SK-N-SH (cell line): ENCODE measurements at regions not wholly inside any gene's neighbourhood (a gene's known extent, or its start where the extent isn't known, plus 50 kb on each side); places are given as distances from the start of the nearest gene placed in this dataset.

ENCODE experiments used
- CTCF ChIA-PET: fragments of 300-600, 350-600 bp; formaldehyde crosslinking; extraction: SDS; loops from one replicate; lab custom pipeline; 2021; lab: Yijun Ruan, JAX
- POLR2A ChIA-PET: fragments of 350-600 bp; sonication (Branson Sonifier 250); formaldehyde crosslinking; extraction: SDS; loops from one replicate; lab custom pipeline; 2020; ENCODE audit warnings: antibody characterized with exemption, inconsistent platforms; lab: Yijun Ruan, JAX
- DNase-seq: peaks from one replicate; pipeline ENCODE4 v3.0.0; 2012
- H2AFZ ChIP-seq: fragments of 200-600 bp; sonication (generic); 2 replicates; pipeline ENCODE4 v1.8.1; 2016; ENCODE audit warnings: antibody characterized with exemption, mild to moderate bottlenecking, low read depth
- H3F3A ChIP-seq: fragments of 200-600 bp; sonication (generic); replicated peaks from 2 replicates; pipeline ENCODE3; 2016; ENCODE audit warnings: antibody characterized with exemption, mild to moderate bottlenecking; ENCODE audit not compliant: insufficient read depth
- H3K27ac ChIP-seq, 2 experiments: fragments of 200-500 bp in 1 of 2; fragments of 200-600 bp in 1 of 2; sonication (Bioruptor generic) in 1 of 2; sonication (generic), shearing (Covaris generic) in 1 of 2; 2 replicates each; pipeline versions ENCODE4 v1.5.1 to v1.6.1; 2014 to 2016; ENCODE audit warnings: low read depth in 2 of 2, inconsistent platforms in 1 of 2, low read length in 1 of 2, mild to moderate bottlenecking in 1 of 2, mixed read lengths in 1 of 2
- H3K27me3 ChIP-seq: fragments of 200-600 bp; sonication (generic), shearing (Covaris generic); 2 replicates; pipeline ENCODE4 v1.6.1; 2016; ENCODE audit warnings: mixed run types; ENCODE audit not compliant: insufficient read depth
- H3K36me3 ChIP-seq, 2 experiments: fragments of 200-500 bp in 1 of 2; fragments of 200-600 bp in 1 of 2; sonication (Bioruptor generic) in 1 of 2; sonication (generic) in 1 of 2; replicated peaks in 1 of 2; 2 replicates each; pipeline versions ENCODE3 to v1.5.1; 2014 to 2016; ENCODE audit warnings: low read length in 1 of 2, mild to moderate bottlenecking in 1 of 2; ENCODE audit not compliant: insufficient read depth in 2 of 2, control insufficient read depth in 1 of 2
- H3K4me1 ChIP-seq, 2 experiments: fragments of 200-500 bp in 1 of 2; fragments of 200-600 bp in 1 of 2; sonication (Bioruptor generic) in 1 of 2; sonication (generic), shearing (Covaris generic) in 1 of 2; 2 replicates each; pipeline versions ENCODE4 v1.5.1 to v1.6.1; 2014 to 2016; ENCODE audit warnings: low read depth in 1 of 2, low read length in 1 of 2, mixed run types in 1 of 2; ENCODE audit not compliant: insufficient read depth in 2 of 2, control insufficient read depth in 1 of 2
- H3K4me2 ChIP-seq: fragments of 200-600 bp; sonication (generic), shearing (Covaris generic); 2 replicates; pipeline ENCODE4 v1.6.1; 2017; ENCODE audit warnings: mixed run types
- H3K4me3 ChIP-seq, 2 experiments: fragments of 200-500 bp in 1 of 2; fragments of 200-600 bp in 1 of 2; sonication (Bioruptor generic) in 1 of 2; sonication (generic), shearing (Covaris generic) in 1 of 2; 2 replicates each; pipeline versions ENCODE4 v1.5.1 to v1.8.1; 2014 to 2016; ENCODE audit warnings: low read depth in 2 of 2, inconsistent platforms in 1 of 2, low read length in 1 of 2, mild to moderate bottlenecking in 1 of 2, mixed read lengths in 1 of 2, moderate library complexity in 1 of 2
- H3K79me2 ChIP-seq: fragments of 200-600 bp; sonication (generic); 2 replicates; pipeline ENCODE4 v1.8.1; 2017; ENCODE audit warnings: mild to moderate bottlenecking; ENCODE audit not compliant: insufficient read depth
- H3K9ac ChIP-seq: fragments of 200-600 bp; sonication (generic); 2 replicates; pipeline ENCODE4 v1.6.1; 2017; ENCODE audit warnings: mixed run types
- H3K9me2 ChIP-seq: fragments of 200-600 bp; sonication (generic); 2 replicates; pipeline ENCODE4 v1.6.1; 2017; ENCODE audit warnings: mixed run types
- H3K9me3 ChIP-seq: fragments of 200-600 bp; sonication (generic); 2 replicates; pipeline ENCODE4 v1.6.1; 2017; ENCODE audit warnings: mixed run types, mild to moderate bottlenecking, moderate library complexity
- H4K20me1 ChIP-seq: fragments of 200-600 bp; sonication (generic); 2 replicates; pipeline ENCODE4 v1.6.1; 2017; ENCODE audit warnings: mild to moderate bottlenecking, mixed run types; ENCODE audit not compliant: insufficient read depth
- EZH2phosphoT487 ChIP-seq: fragments of 200-600 bp; sonication (generic); IDR thresholded peaks from 2 replicates; pipeline ENCODE4 v1.6.1; 2017; ENCODE audit warnings: low read depth, mixed run types, mild to moderate bottlenecking, antibody characterized with exemption, moderate library complexity, borderline replicate concordance
- GABPA ChIP-seq: IDR thresholded peaks from 2 replicates; pipeline ENCODE4 v1.4.0; 2012; ENCODE audit warnings: low read depth, mild to moderate bottlenecking
- GATA2 ChIP-seq: sonication (generic); formaldehyde crosslinking; IDR thresholded peaks from 2 replicates; pipeline ENCODE4 v1.5.0; 2020; ENCODE audit warnings: mild to moderate bottlenecking, missing genetic modification reagents
- MEF2A ChIP-seq: IDR thresholded peaks from 2 replicates; pipeline ENCODE4 v1.4.0; 2012; ENCODE audit warnings: low read depth, borderline replicate concordance
- POLR2AphosphoS5 ChIP-seq: IDR thresholded peaks from 2 replicates; pipeline ENCODE4 v1.6.1; 2012; ENCODE audit warnings: low read depth, low read length
- RAD21 ChIP-seq: IDR thresholded peaks from 2 replicates; pipeline ENCODE4 v1.6.1; 2012; ENCODE audit warnings: mild to moderate bottlenecking, low read length
- SMC3 ChIP-seq: IDR thresholded peaks from 2 replicates; pipeline ENCODE4 v1.6.1; 2012; ENCODE audit warnings: low read depth, low read length, improper control_type of control experiment
- TCF12 ChIP-seq: IDR thresholded peaks from 2 replicates; pipeline ENCODE4 v1.4.0; 2012
- WGBS: methylation state at CpG from one replicate; pipeline ENCODE4 v1.1.6; 2017; ENCODE audit warnings: low lambda C conversion rate; 5-methylcytosine and 5-hydroxymethylcytosine counted together
- TF ChIP-seq, protein P1 (sequence below): fragments of 150-350 bp; IDR thresholded peaks from 2 replicates; pipeline ENCODE4 v1.6.1; 2017; ENCODE audit warnings: antibody characterized with exemption, low read length, low read depth, borderline replicate concordance
- TF ChIP-seq, protein P2 (sequence below): IDR thresholded peaks from 2 replicates; pipeline ENCODE4; 2012

DNA sequence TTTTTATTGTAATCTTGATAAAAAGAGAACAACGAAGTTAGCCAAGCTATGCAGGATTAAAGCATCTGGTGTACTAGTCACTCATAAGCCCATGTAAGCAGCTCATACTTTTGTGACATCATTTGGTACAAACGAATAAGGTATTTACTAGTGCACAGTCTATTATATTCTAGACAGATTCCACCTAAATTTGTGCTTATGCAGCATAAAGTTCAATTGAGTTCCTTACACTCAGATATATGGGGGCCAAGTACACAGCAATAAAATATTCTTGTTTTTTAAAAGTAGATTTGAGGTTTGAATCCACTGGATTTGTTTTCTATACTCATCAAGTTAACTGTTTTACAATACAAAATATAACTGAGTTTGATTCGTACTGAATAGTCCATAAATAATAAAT lies 1621.2 kb downstream of the MAT2B start:
- no peaks in the 10 kb centered on the region for H4K20me1 ChIP-seq
- DNase-seq, result no peak

DNA sequence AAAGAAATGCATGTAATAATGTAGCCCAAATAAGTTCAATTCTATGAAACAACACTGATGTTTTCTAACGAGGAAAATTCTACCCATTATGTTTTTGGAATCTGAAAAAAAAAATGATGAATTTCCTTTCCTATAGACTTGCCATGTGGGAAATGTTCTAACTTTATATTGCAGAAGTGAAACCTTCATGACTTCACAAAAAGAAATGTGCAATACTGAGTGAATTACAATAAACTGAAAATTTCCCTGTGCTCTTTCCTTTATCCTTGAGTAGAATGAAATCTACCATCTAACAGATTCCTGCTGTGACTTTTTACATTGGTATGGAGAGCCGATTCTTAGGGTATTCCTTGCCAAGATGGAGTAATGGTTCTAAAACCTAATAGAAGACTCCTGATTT lies 1622.5 kb downstream of the MAT2B start:
- TF ChIP-seq, protein P1, sequence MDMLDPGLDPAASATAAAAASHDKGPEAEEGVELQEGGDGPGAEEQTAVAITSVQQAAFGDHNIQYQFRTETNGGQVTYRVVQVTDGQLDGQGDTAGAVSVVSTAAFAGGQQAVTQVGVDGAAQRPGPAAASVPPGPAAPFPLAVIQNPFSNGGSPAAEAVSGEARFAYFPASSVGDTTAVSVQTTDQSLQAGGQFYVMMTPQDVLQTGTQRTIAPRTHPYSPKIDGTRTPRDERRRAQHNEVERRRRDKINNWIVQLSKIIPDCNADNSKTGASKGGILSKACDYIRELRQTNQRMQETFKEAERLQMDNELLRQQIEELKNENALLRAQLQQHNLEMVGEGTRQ, result no peak
- ChIA-PET CTCF (no interaction called here), POLR2A (no interaction called here)
- Histone ChIP-seq H3K27ac (no peak overlapping the region), H3F3A (no peaks in the 10 kb centered on the region), H3K4me3 (no peak overlapping the region), H3K4me1 (no peaks in the 10 kb centered on the region), H3K9me3 (no peaks in the 10 kb centered on the region; the same call in 1 of the 2 replicates), H3K36me3 (no peaks in the 10 kb centered on the region), H4K20me1 (no peaks in the 10 kb centered on the region), H3K9me2 (no peaks in the 10 kb centered on the region), H3K4me2 (no peak overlapping the region), H3K27me3 (no peaks in the 10 kb centered on the region), H2AFZ (no peak overlapping the region), H3K79me2 (no peaks in the 10 kb centered on the region), H3K9ac (no peak overlapping the region)
- WGBS, result 21% methylated on average over 2 of the region's 2 CpGs
- DNase-seq, result no peak

More for the DNA sequence above, 1621.2 kb downstream of the MAT2B start:
- Histone ChIP-seq H3K4me3 (no peak overlapping the region), H3K79me2 (no peaks in the 10 kb centered on the region), H3K4me1 (no peaks in the 10 kb centered on the region), H2AFZ (no peak overlapping the region), H3K27ac (no peak overlapping the region), H3K9me2 (no peaks in the 10 kb centered on the region), H3K9ac (no peak overlapping the region), H3K9me3 (no peaks in the 10 kb centered on the region; the same call in 1 of the 2 replicates), H3K36me3 (no peaks in the 10 kb centered on the region)
- ChIA-PET POLR2A (no interaction called here), CTCF (no interaction called here)
- no peak for TF ChIP-seq TCF12
- no peak for TF ChIP-seq RAD21
- TF ChIP-seq, protein P2, sequence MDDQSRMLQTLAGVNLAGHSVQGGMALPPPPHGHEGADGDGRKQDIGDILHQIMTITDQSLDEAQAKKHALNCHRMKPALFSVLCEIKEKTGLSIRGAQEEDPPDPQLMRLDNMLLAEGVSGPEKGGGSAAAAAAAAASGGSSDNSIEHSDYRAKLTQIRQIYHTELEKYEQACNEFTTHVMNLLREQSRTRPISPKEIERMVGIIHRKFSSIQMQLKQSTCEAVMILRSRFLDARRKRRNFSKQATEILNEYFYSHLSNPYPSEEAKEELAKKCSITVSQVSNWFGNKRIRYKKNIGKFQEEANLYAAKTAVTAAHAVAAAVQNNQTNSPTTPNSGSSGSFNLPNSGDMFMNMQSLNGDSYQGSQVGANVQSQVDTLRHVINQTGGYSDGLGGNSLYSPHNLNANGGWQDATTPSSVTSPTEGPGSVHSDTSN, result no peak
- no peak for TF ChIP-seq MEF2A
- TF ChIP-seq GATA2 (CRISPR knock-in tag), result no peak
- TF ChIP-seq, all 33 proteins: peak for 0
- Histone ChIP-seq H3K4me2 (no peak overlapping the region), H3K27me3 (no peaks in the 10 kb centered on the region), H3F3A (no peaks in the 10 kb centered on the region)
- WGBS, result 4% methylated on average over 3 of the region's 3 CpGs

DNA sequence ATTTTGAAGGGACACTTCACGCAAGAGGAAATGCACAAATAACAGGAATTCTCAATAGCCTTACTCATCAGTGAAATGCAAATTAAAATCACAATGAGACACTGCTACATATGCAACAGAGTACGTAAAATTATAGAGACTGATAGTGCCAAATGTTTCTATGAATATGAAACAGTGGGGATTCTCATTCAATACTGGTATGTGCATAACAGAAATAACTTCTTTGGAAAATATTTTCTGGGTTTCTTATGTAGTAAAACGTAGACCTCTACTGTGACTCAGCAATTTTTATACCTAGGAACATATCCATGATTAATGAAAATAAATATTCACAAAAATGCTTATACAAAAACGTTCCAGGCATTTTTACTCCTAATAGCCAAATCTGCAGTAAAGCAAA lies 1625.2 kb downstream of the MAT2B start:
- Histone ChIP-seq H3K4me2 (no peak overlapping the region), H4K20me1 (no peaks in the 10 kb centered on the region), H2AFZ (no peak overlapping the region), H3K79me2 (no peaks in the 10 kb centered on the region), H3K9ac (no peak overlapping the region), H3K4me3 (no peak overlapping the region), H3K9me3 (no peaks in the 10 kb centered on the region; the same call in 1 of the 2 replicates), H3K27me3 (no peaks in the 10 kb centered on the region), H3K4me1 (no peaks in the 10 kb centered on the region; a peak in 2 of 4 replicates), H3F3A (no peaks in the 10 kb centered on the region), H3K36me3 (no peaks in the 10 kb centered on the region), H3K27ac (no peak overlapping the region)
- DNase-seq, result no peak
- ChIA-PET CTCF (no interaction called here), POLR2A (no interaction called here)
- 19% methylated on average over 4 of the region's 4 CpGs for WGBS
- TF ChIP-seq GABPA (no peak), EZH2phosphoT487 (no peak), SMC3 (no peak), POLR2AphosphoS5 (no peak)
- TF ChIP-seq, all 33 proteins: peak for 0
- no peaks in the 10 kb centered on the region for H3K9me2 ChIP-seq
